ENCODE measurements at regions not wholly inside any gene's neighbourhood (a gene's known extent, or its start where the extent isn't known, plus 50 kb on each side); places are given as distances from the start of the nearest gene placed in this dataset.

GRCh38 chrX:45758738-45759397 lies 558.2 kb upstream of the DIPK2B start:
- TF ChIP-seq, protein P1, sequence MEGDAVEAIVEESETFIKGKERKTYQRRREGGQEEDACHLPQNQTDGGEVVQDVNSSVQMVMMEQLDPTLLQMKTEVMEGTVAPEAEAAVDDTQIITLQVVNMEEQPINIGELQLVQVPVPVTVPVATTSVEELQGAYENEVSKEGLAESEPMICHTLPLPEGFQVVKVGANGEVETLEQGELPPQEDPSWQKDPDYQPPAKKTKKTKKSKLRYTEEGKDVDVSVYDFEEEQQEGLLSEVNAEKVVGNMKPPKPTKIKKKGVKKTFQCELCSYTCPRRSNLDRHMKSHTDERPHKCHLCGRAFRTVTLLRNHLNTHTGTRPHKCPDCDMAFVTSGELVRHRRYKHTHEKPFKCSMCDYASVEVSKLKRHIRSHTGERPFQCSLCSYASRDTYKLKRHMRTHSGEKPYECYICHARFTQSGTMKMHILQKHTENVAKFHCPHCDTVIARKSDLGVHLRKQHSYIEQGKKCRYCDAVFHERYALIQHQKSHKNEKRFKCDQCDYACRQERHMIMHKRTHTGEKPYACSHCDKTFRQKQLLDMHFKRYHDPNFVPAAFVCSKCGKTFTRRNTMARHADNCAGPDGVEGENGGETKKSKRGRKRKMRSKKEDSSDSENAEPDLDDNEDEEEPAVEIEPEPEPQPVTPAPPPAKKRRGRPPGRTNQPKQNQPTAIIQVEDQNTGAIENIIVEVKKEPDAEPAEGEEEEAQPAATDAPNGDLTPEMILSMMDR (IDR thresholded peaks at IDR 0.05; ENCODE audit: insufficient read depth, low read depth, low read length, missing control alignments): no peak
- DNase-seq (ENCODE audit: low read depth): peak; percentile 78
- H3K4me3 ChIP-seq (ENCODE audit: low read depth, low read length): no peak overlapping the region

DNA sequence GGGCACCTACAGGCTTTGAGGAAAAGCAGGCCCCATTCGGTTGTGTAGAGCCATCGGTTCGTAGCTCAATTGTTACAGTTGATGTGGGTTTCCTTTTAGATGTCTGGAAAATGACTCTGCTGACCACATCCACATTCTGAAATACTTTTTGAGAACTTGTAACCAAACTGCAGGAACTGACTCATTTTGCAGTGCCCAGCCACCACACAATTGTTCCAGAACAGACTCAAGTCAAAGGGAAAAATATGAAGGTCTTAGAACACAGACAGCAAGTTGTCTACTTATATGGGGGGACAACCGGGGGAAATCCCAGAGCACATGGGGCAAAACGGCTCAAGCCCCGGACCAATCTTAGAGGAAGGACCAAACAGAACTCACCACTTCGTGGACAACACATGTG lies 557.6 kb upstream of the DIPK2B start:
- DNase-seq (ENCODE audit: low read depth): peak; percentile 79
- no peak overlapping the region for H3K4me3 ChIP-seq (ENCODE audit: low read depth, low read length)
- TF ChIP-seq, protein P1 (IDR thresholded peaks at IDR 0.05; ENCODE audit: insufficient read depth, low read depth, low read length, missing control alignments): no peak

GRCh38 chrX:45757272-45757671 lies 556.6 kb upstream of the DIPK2B start:
- H3K4me3 ChIP-seq (ENCODE audit: low read depth, low read length): no peak overlapping the region
- DNase-seq (ENCODE audit: low read depth): no peak

DNA sequence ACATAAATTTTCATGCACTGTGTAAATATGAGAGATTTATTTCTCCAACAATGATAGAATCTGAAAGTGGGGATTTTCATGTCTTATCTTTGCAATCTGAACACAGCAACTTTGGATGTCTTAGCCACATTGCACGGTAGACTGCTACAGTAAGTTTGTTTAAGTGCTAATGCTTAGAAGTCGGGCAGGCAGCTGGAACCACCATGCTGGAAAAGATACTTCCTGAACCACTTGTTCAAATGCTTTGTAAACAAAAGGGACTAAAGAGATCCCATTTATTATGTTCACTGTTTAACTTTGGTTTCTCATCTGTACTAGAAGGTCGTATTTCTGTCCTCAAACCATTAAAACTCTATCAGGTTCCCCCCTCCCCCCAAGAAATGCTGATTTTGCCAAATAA lies 555.9 kb upstream of the DIPK2B start:
- DNase-seq (ENCODE audit: low read depth): no peak
- no peak overlapping the region for H3K4me3 ChIP-seq (ENCODE audit: low read depth, low read length)
- TF ChIP-seq, protein P1 (IDR thresholded peaks at IDR 0.05; ENCODE audit: insufficient read depth, low read depth, low read length, missing control alignments): no peak

More at GRCh38 chrX:45757272-45757671, 556.6 kb upstream of the DIPK2B start:
- TF ChIP-seq, protein P1 (IDR thresholded peaks at IDR 0.05; ENCODE audit: insufficient read depth, low read depth, low read length, missing control alignments): no peak

- TF ChIP-seq, protein P1 (IDR thresholded peaks at IDR 0.05; ENCODE audit: insufficient read depth, low read depth, low read length, missing control alignments): no peak
Observed at GRCh38 chrX:45755703-45756102, 555.0 kb upstream of the DIPK2B start.

GRCh38 chrX:45751156-45751555 lies 550.5 kb upstream of the DIPK2B start:
- TF ChIP-seq, protein P1 (IDR thresholded peaks at IDR 0.05; ENCODE audit: insufficient read depth, low read depth, low read length, missing control alignments): no peak
- DNase-seq (ENCODE audit: low read depth): no peak
- no peak overlapping the region for H3K4me3 ChIP-seq (ENCODE audit: low read depth, low read length)

More at GRCh38 chrX:45755703-45756102, 555.0 kb upstream of the DIPK2B start:
- DNase-seq (ENCODE audit: low read depth): no peak
- H3K4me3 ChIP-seq (ENCODE audit: low read depth, low read length): no peak overlapping the region

DNA sequence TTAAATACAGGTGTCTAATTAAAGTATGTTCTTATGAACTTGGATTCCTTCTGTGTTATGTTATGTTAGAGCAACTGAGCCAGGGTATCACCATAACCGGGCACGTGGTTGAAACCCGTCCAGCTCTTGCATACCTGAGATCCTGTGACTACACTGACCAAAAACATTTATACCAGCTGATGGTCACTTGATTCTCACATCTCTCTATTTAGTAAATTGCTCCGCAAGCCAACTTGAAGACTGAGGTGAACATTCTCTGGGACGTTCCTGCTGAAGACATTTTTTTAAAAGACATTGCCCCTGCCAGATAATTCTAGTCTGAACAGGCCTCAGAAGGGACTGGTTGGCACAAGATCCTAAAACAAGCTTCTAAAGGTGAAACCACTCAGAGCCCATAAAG lies 550.0 kb upstream of the DIPK2B start:
- H3K4me3 ChIP-seq (ENCODE audit: low read depth, low read length): no peak overlapping the region
- no peak for DNase-seq (ENCODE audit: low read depth)
- TF ChIP-seq, protein P1 (IDR thresholded peaks at IDR 0.05; ENCODE audit: insufficient read depth, low read depth, low read length, missing control alignments): no peak
